H9 (cell line): ENCODE measurements at regions not wholly inside any gene's neighbourhood (a gene's known extent, or its start where the extent isn't known, plus 50 kb on each side); places are given as distances from the start of the nearest gene placed in this dataset.

Experiments
- DNase-seq: peaks from one replicate; pipeline ENCODE4 v3.0.0-alpha.2; 2017
- H2AFZ ChIP-seq: one replicate; pipeline ENCODE4 v1.6.1; 2013; ENCODE audit warnings: mild to moderate bottlenecking, low read length, control low read depth, moderate library complexity
- H2AK5ac ChIP-seq: 2 replicates; pipeline ENCODE4 v1.6.1; 2013; ENCODE audit warnings: low read length, control low read depth, mixed read lengths; ENCODE audit not compliant: insufficient read length
- H2BK120ac ChIP-seq: one replicate; pipeline ENCODE4 v1.6.1; 2013; ENCODE audit warnings: low read depth, mild to moderate bottlenecking, low read length, control low read depth, inconsistent platforms; ENCODE audit not compliant: poor library complexity, severe bottlenecking
- H2BK12ac ChIP-seq: 2 replicates; pipeline ENCODE4 v1.6.1; 2013; ENCODE audit warnings: low read length, control low read depth, mixed read lengths, low read depth; ENCODE audit not compliant: insufficient read length
- H2BK15ac ChIP-seq: 2 replicates; pipeline ENCODE4 v1.6.1; 2013; ENCODE audit warnings: low read depth, low read length, control low read depth
- H2BK20ac ChIP-seq: one replicate; pipeline ENCODE4 v1.6.1; 2013; ENCODE audit warnings: low read depth, mild to moderate bottlenecking, low read length, control low read depth, inconsistent platforms; ENCODE audit not compliant: poor library complexity, severe bottlenecking
- H2BK5ac ChIP-seq: 2 replicates; pipeline ENCODE4 v1.6.1; 2013; ENCODE audit warnings: low read length, control low read depth, mixed read lengths; ENCODE audit not compliant: insufficient read length
- H3K14ac ChIP-seq: 2 replicates; pipeline ENCODE4 v1.6.1; 2013; ENCODE audit warnings: low read length, control low read depth; ENCODE audit not compliant: insufficient read depth
- H3K18ac ChIP-seq: 2 replicates; pipeline ENCODE4 v1.6.1; 2013; ENCODE audit warnings: low read depth, mild to moderate bottlenecking, mixed read lengths, low read length, control low read depth; ENCODE audit not compliant: insufficient read length
- H3K23ac ChIP-seq: 2 replicates; pipeline ENCODE4 v1.6.1; 2013; ENCODE audit warnings: low read length, control low read depth, mixed read lengths, low read depth; ENCODE audit not compliant: insufficient read length
- H3K23me2 ChIP-seq: 2 replicates; pipeline ENCODE4 v1.6.1; 2013; ENCODE audit warnings: low read depth, mild to moderate bottlenecking, mixed read lengths, low read length, control low read depth; ENCODE audit not compliant: insufficient read length, poor library complexity, severe bottlenecking
- H3K27ac ChIP-seq: 2 replicates; pipeline ENCODE4 v1.5.1; 2013; ENCODE audit warnings: low read length, control low read depth, mixed read lengths, low read depth; ENCODE audit not compliant: insufficient read length
- H3K27me3 ChIP-seq: 2 replicates; pipeline ENCODE4 v1.6.1; 2013; ENCODE audit warnings: low read length, control low read depth, inconsistent platforms; ENCODE audit not compliant: insufficient read depth
- H3K4ac ChIP-seq: 2 replicates; pipeline ENCODE4 v1.6.1; 2013; ENCODE audit warnings: low read depth, mild to moderate bottlenecking, control low read depth, inconsistent platforms, low read length, moderate library complexity
- H3K4me1 ChIP-seq: 2 replicates; pipeline ENCODE4 v1.6.1; 2013; ENCODE audit warnings: low read length, control low read depth, inconsistent platforms; ENCODE audit not compliant: insufficient read depth
- H3K4me2 ChIP-seq: 2 replicates; pipeline ENCODE4 v1.6.1; 2013; ENCODE audit warnings: low read length, control low read depth, mixed read lengths; ENCODE audit not compliant: insufficient read length, insufficient read depth
- H3K56ac ChIP-seq: 2 replicates; pipeline ENCODE4 v1.6.1; 2013; ENCODE audit warnings: low read depth, mild to moderate bottlenecking, mixed read lengths, low read length, control low read depth; ENCODE audit not compliant: insufficient read length
- H3K79me1 ChIP-seq: 2 replicates; pipeline ENCODE4 v1.6.1; 2013; ENCODE audit warnings: low read depth, mild to moderate bottlenecking, moderate library complexity, low read length, control low read depth, inconsistent platforms; ENCODE audit not compliant: insufficient read depth, poor library complexity, severe bottlenecking
- H3K79me2 ChIP-seq: 2 replicates; pipeline ENCODE4 v1.6.1; 2013; ENCODE audit warnings: low read length, control low read depth, inconsistent platforms; ENCODE audit not compliant: insufficient read depth
- H3K9ac ChIP-seq: 2 replicates; pipeline ENCODE4 v1.6.1; 2013; ENCODE audit warnings: low read length, control low read depth, mixed read lengths; ENCODE audit not compliant: insufficient read length; ENCODE audit errors: extremely low read depth
- H3K9me3 ChIP-seq: one replicate; pipeline ENCODE4 v1.6.1; 2013; ENCODE audit warnings: low read depth, low read length, inconsistent platforms; ENCODE audit not compliant: control insufficient read depth
- H3T11ph ChIP-seq: one replicate; pipeline ENCODE4 v1.6.1; 2013; ENCODE audit warnings: mild to moderate bottlenecking, low read length, control low read depth, inconsistent platforms
- H4K20me1 ChIP-seq: one replicate; pipeline ENCODE4 v1.6.1; 2013; ENCODE audit not compliant: control insufficient read depth, insufficient read length, insufficient read depth
- H4K5ac ChIP-seq: 2 replicates; pipeline ENCODE4 v1.6.1; 2013; ENCODE audit warnings: low read depth, mild to moderate bottlenecking, mixed read lengths, low read length, control low read depth; ENCODE audit not compliant: insufficient read length
- H4K8ac ChIP-seq: replicated peaks from 2 replicates; pipeline ENCODE4 v1.6.1; 2013; ENCODE audit warnings: low read length, control low read depth, mixed read lengths, low read depth; ENCODE audit not compliant: insufficient read length
- H4K91ac ChIP-seq: 2 replicates; pipeline ENCODE4 v1.6.1; 2013; ENCODE audit warnings: low read depth, mild to moderate bottlenecking, moderate library complexity, mixed read lengths, low read length, control low read depth; ENCODE audit not compliant: insufficient read length
- H3K27ac Mint-ChIP-seq, 3 experiments: 2 replicates in 2 of 3; 3 replicates in 1 of 3; pipeline ENCODE4 v1.8.0; 2020 to 2021; ENCODE audit warnings: mixed read lengths in 3 of 3, mild to moderate bottlenecking in 1 of 3, moderate library complexity in 1 of 3
- H3K27me3 Mint-ChIP-seq: 2 replicates; pipeline ENCODE4 v1.8.0; 2021; ENCODE audit warnings: low read depth, mild to moderate bottlenecking, moderate library complexity, mixed read lengths
- H3K36me3 Mint-ChIP-seq, 3 experiments: 2 replicates in 2 of 3; 3 replicates in 1 of 3; pipeline ENCODE4 v1.8.0; 2020 to 2021; ENCODE audit warnings: low read depth in 3 of 3, mixed read lengths in 3 of 3; ENCODE audit not compliant: insufficient read depth in 1 of 3
- H3K4me1 Mint-ChIP-seq, 2 experiments: 2 replicates each; pipeline ENCODE4 v1.8.0; 2020; ENCODE audit warnings: mixed read lengths in 2 of 2
- H3K4me3 Mint-ChIP-seq, 2 experiments: 2 replicates in 1 of 2; 3 replicates in 1 of 2; pipeline ENCODE4 v1.8.0; 2020 to 2021; ENCODE audit warnings: mild to moderate bottlenecking in 2 of 2, mixed read lengths in 2 of 2, moderate library complexity in 1 of 2
- H3K9me3 Mint-ChIP-seq, 2 experiments: 2 replicates in 1 of 2; 3 replicates in 1 of 2; pipeline ENCODE4 v1.8.0; 2020; ENCODE audit warnings: mild to moderate bottlenecking in 2 of 2, mixed read lengths in 2 of 2, moderate library complexity in 1 of 2
- CTCF ChIP-seq: fragments of 200-600 bp; sonication (generic); conservative IDR thresholded peaks from 3 replicates; pipeline ENCODE4 v1.8.0; 2021; ENCODE audit warnings: antibody characterized with exemption, mild to moderate bottlenecking
- WGBS: extraction: QIAGEN DNeasy Blood & Tissue Kit; methylation state at CpG from one replicate; pipeline ENCODE4 v1.1.7; 2013; ENCODE audit warnings: missing lambda C conversion rate, low lambda C conversion rate, mixed read lengths; ENCODE audit not compliant: insufficient read length; ENCODE audit errors: extremely low coverage; 5-methylcytosine and 5-hydroxymethylcytosine counted together

- no CpG with 5 or more reads among the region's 2 CpGs for WGBS
- Histone ChIP-seq H2BK5ac (no peak overlapping the region), H4K91ac (no peak overlapping the region), H3K27ac (no peak overlapping the region), H2AFZ (no peak overlapping the region), H3K4me2 (no peak overlapping the region), H3K14ac (no peak overlapping the region), H4K8ac (no peak overlapping the region), H2BK20ac (no peak overlapping the region), H3K9ac (no peak overlapping the region), H3T11ph (no peak overlapping the region), H3K4me1 (no peaks in the 10 kb centered on the region; the same call in 1 of the 2 replicates), H2AK5ac (no peak overlapping the region), H3K18ac (no peak overlapping the region), H3K23me2 (no peaks in the 10 kb centered on the region), H3K79me2 (no peaks in the 10 kb centered on the region), H3K23ac (no peak overlapping the region), H2BK120ac (no peak overlapping the region), H2BK15ac (no peak overlapping the region), H3K79me1 (no peaks in the 10 kb centered on the region), H4K20me1 (no peaks in the 10 kb centered on the region), H2BK12ac (no peak overlapping the region), H3K27me3 (no peaks in the 10 kb centered on the region), H4K5ac (no peak overlapping the region), H3K56ac (no peak overlapping the region), H3K9me3 (no peaks in the 10 kb centered on the region), H3K4ac (no peak overlapping the region)
- no peak for TF ChIP-seq CTCF
- DNase-seq, result no peak
- H3K36me3 Mint-ChIP-seq, result no peaks in the 10 kb centered on the region; a peak in 2 of 7 replicates
- no peak overlapping the region for H3K4me3 Mint-ChIP-seq
- H3K9me3 Mint-ChIP-seq, result peaks cover 0 to 4% of the 10 kb centered on the region in 2 experiments; a peak in 2 of 5 replicates
- H3K27me3 Mint-ChIP-seq, result no peaks in the 10 kb centered on the region; the same call in 1 of the 2 replicates
- H3K27ac Mint-ChIP-seq, result no peak overlapping the region
- peaks cover 9 to 11% of the 10 kb centered on the region in 2 experiments for H3K4me1 Mint-ChIP-seq
Observed at GRCh38 chr10:94206176-94206575, 156.6 kb downstream of the NOC3L start.
